ENCODE measurements at regions not wholly inside any gene's neighbourhood (a gene's known extent, or its start where the extent isn't known, plus 50 kb on each side); places are given as distances from the start of the nearest gene placed in this dataset.

DNA sequence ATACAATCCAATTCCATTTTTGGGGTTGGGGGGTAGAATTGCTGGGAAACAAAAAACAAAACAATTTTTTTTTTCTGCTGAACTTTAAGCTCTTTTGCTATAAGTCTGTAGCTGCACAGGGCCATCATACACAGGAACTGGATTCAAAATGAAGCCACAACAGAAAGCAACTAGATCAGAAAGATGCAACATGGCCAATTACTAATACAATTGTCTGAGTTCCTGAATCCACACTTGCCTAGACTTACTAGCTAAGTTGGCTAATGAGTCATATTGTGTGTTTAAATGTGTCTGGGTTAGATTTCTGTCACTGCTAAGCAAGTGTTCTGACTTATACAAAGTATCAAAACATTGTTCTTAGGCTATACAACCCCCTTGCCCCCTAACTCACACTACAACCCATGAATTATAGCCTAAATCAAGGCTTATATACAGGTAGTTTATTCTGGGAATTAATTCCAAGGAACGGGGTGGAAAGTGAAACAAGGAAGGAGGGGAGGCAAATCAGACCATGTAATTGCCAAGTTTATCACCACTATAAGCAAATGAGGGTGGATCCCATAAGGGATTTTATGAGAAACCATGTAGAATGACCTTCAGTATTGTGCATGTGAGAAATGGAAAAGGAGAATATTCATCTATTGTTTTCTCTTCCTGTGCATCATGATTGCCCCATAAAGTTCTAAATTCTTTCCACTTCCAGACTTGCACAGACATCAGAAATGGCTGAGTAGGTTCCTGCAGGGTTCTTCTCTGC is 337.9 kb upstream of the SORCS1 start:
- no peak overlapping the region for H3K9ac ChIP-seq (ENCODE audit: low read length)
- no peak overlapping the region for H3K4me2 ChIP-seq (ENCODE audit: low read length)
- no peaks in the 10 kb centered on the region for H4K20me1 ChIP-seq (ENCODE audit: insufficient read depth)
- no peaks in the 10 kb centered on the region for H3K27me3 ChIP-seq (ENCODE audit: insufficient read depth, low read depth, low read length)
- no peak overlapping the region for H3K27ac ChIP-seq (ENCODE audit: low read length)
- no peaks in the 10 kb centered on the region for H3K9me2 ChIP-seq (ENCODE audit: insufficient read depth, low read length)
- no peak for TF ChIP-seq EP300 (conservative IDR thresholded peaks at IDR 0.05; ENCODE audit: poor library complexity, severe bottlenecking)
- TF ChIP-seq, protein P1, sequence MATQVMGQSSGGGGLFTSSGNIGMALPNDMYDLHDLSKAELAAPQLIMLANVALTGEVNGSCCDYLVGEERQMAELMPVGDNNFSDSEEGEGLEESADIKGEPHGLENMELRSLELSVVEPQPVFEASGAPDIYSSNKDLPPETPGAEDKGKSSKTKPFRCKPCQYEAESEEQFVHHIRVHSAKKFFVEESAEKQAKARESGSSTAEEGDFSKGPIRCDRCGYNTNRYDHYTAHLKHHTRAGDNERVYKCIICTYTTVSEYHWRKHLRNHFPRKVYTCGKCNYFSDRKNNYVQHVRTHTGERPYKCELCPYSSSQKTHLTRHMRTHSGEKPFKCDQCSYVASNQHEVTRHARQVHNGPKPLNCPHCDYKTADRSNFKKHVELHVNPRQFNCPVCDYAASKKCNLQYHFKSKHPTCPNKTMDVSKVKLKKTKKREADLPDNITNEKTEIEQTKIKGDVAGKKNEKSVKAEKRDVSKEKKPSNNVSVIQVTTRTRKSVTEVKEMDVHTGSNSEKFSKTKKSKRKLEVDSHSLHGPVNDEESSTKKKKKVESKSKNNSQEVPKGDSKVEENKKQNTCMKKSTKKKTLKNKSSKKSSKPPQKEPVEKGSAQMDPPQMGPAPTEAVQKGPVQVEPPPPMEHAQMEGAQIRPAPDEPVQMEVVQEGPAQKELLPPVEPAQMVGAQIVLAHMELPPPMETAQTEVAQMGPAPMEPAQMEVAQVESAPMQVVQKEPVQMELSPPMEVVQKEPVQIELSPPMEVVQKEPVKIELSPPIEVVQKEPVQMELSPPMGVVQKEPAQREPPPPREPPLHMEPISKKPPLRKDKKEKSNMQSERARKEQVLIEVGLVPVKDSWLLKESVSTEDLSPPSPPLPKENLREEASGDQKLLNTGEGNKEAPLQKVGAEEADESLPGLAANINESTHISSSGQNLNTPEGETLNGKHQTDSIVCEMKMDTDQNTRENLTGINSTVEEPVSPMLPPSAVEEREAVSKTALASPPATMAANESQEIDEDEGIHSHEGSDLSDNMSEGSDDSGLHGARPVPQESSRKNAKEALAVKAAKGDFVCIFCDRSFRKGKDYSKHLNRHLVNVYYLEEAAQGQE (IDR thresholded peaks at IDR 0.05; ENCODE audit: borderline replicate concordance), result no peak
- H3K36me3 ChIP-seq (ENCODE audit: insufficient read depth, low read length), result no peaks in the 10 kb centered on the region
- H2AFZ ChIP-seq (ENCODE audit: low read depth, low read length), result no peak overlapping the region
- no peaks in the 10 kb centered on the region for H3K79me2 ChIP-seq (replicated peaks; ENCODE audit: insufficient read depth, low read length)
- no peaks in the 10 kb centered on the region for H3F3A ChIP-seq (ENCODE audit: insufficient read depth, low read length, poor library complexity, severe bottlenecking)
- no peak overlapping the region for H3K4me3 ChIP-seq (ENCODE audit: low read length)
- no peaks in the 10 kb centered on the region for H3K9me3 ChIP-seq (ENCODE audit: low read length)

DNA sequence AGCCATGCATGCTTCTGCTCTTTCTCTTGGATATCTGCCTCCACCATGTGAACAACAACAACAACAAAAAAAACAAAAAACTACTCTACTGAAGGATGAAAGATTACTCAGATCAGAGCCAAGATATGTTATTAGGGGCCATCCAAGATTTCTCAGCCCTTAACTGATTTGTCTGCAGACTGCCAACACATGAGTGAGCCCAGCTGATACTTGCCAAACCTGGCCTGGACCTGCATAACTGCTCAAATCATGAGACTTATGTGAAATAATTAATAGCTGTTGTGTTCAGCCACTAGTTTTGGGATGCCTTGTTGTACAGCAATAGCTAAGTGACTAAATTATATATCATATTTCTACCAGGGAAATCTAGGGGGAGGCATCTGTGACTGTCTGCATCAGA is 334.5 kb upstream of the SORCS1 start:
- Histone ChIP-seq H3K4me2 (ENCODE audit: low read length) (no peak overlapping the region), H3K27me3 (ENCODE audit: insufficient read depth, low read depth, low read length) (no peaks in the 10 kb centered on the region), H3K4me3 (ENCODE audit: low read length) (no peak overlapping the region), H3F3A (ENCODE audit: insufficient read depth, low read length, poor library complexity, severe bottlenecking) (no peaks in the 10 kb centered on the region), H3K36me3 (ENCODE audit: insufficient read depth, low read length) (no peaks in the 10 kb centered on the region), H2AFZ (ENCODE audit: low read depth, low read length) (no peak overlapping the region), H3K9me2 (ENCODE audit: insufficient read depth, low read length) (no peaks in the 10 kb centered on the region), H4K20me1 (ENCODE audit: insufficient read depth) (no peaks in the 10 kb centered on the region), H3K79me2 (replicated peaks; ENCODE audit: insufficient read depth, low read length) (no peaks in the 10 kb centered on the region), H3K27ac (ENCODE audit: low read length) (no peak overlapping the region), H3K9me3 (ENCODE audit: low read length) (no peaks in the 10 kb centered on the region), H3K9ac (ENCODE audit: low read length) (no peak overlapping the region)
- TF ChIP-seq, protein P1 (IDR thresholded peaks at IDR 0.05; ENCODE audit: borderline replicate concordance), result no peak
- TF ChIP-seq TAF1 (IDR thresholded peaks at IDR 0.05; ENCODE audit: low read depth) (no peak), EP300 (conservative IDR thresholded peaks at IDR 0.05; ENCODE audit: poor library complexity, severe bottlenecking) (no peak), SMC3 (conservative IDR thresholded peaks at IDR 0.05; ENCODE audit: poor library complexity) (no peak), MXI1 (conservative IDR thresholded peaks at IDR 0.05; ENCODE audit: poor library complexity, severe bottlenecking) (no peak), POLR2AphosphoS5 (IDR thresholded peaks at IDR 0.05) (no peak), EZH2 (IDR thresholded peaks at IDR 0.05; ENCODE audit: borderline replicate concordance, insufficient read depth, low read length, poor library complexity, severe bottlenecking) (no peak), RAD21 (conservative IDR thresholded peaks at IDR 0.05) (no peak)
- TF ChIP-seq, protein P2, sequence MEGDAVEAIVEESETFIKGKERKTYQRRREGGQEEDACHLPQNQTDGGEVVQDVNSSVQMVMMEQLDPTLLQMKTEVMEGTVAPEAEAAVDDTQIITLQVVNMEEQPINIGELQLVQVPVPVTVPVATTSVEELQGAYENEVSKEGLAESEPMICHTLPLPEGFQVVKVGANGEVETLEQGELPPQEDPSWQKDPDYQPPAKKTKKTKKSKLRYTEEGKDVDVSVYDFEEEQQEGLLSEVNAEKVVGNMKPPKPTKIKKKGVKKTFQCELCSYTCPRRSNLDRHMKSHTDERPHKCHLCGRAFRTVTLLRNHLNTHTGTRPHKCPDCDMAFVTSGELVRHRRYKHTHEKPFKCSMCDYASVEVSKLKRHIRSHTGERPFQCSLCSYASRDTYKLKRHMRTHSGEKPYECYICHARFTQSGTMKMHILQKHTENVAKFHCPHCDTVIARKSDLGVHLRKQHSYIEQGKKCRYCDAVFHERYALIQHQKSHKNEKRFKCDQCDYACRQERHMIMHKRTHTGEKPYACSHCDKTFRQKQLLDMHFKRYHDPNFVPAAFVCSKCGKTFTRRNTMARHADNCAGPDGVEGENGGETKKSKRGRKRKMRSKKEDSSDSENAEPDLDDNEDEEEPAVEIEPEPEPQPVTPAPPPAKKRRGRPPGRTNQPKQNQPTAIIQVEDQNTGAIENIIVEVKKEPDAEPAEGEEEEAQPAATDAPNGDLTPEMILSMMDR (IDR thresholded peaks at IDR 0.05; ENCODE audit: poor library complexity, severe bottlenecking), result no peak
